SU-DHL-6 (cell line): ENCODE measurements at regions not wholly inside any gene's neighbourhood (a gene's known extent, or its start where the extent isn't known, plus 50 kb on each side); places are given as distances from the start of the nearest gene placed in this dataset.
"Not testable (repeated sequence)": the region's sequence is repeated elsewhere in the genome, so short reads cannot be mapped to it uniquely, and the experiment has no call there.

ENCODE experiments used
- H2AFZ ChIP-seq: fragments of 200-600 bp; sonication (generic); 2 replicates; pipeline ENCODE4 v1.6.1; 2014; ENCODE audit warnings: low read depth, mild to moderate bottlenecking, moderate library complexity, mixed read lengths, antibody characterized with exemption, low read length; ENCODE audit not compliant: severe bottlenecking
- H3F3A ChIP-seq: fragments of 200-600 bp; shearing (Covaris generic); 2 replicates; pipeline ENCODE4 v1.6.0; 2016; ENCODE audit warnings: antibody characterized with exemption, mild to moderate bottlenecking; ENCODE audit not compliant: insufficient read depth
- H3K27ac ChIP-seq: fragments of 200-600 bp; sonication (generic); 2 replicates; pipeline ENCODE4 v1.5.1; 2016; ENCODE audit warnings: low read depth, mild to moderate bottlenecking, low read length, moderate library complexity, mixed read lengths
- H3K27me3 ChIP-seq: fragments of 200-600 bp; sonication (generic), shearing (Covaris generic); 2 replicates; pipeline ENCODE4 v1.6.0; 2014; ENCODE audit warnings: mild to moderate bottlenecking, low read length
- H3K36me3 ChIP-seq: fragments of 200-600 bp; sonication (generic); 2 replicates; pipeline ENCODE4 v1.6.1; 2014; ENCODE audit warnings: mild to moderate bottlenecking, low read length, mixed read lengths
- H3K4me2 ChIP-seq: fragments of 300-600, 200-600 bp; shearing (Covaris generic), sonication (generic); 2 replicates; pipeline ENCODE4 v1.6.0; 2014; ENCODE audit warnings: low read length, low read depth, mild to moderate bottlenecking; ENCODE audit not compliant: poor library complexity, severe bottlenecking
- H3K4me3 ChIP-seq: fragments of 200-600 bp; sonication (generic); 2 replicates; pipeline ENCODE4 v1.5.1; 2014; ENCODE audit warnings: antibody characterized with exemption, low read length, mild to moderate bottlenecking, mixed read lengths; ENCODE audit not compliant: insufficient read depth, poor library complexity, severe bottlenecking
- H3K79me2 ChIP-seq: fragments of 200-600 bp; sonication (generic); 2 replicates; pipeline ENCODE4 v1.6.1; 2014; ENCODE audit warnings: mild to moderate bottlenecking, low read length, moderate library complexity; ENCODE audit not compliant: insufficient read depth
- H3K9ac ChIP-seq: fragments of 200-600 bp; sonication (generic); 2 replicates; pipeline ENCODE4 v1.7.0; 2014; ENCODE audit warnings: mild to moderate bottlenecking, low read length
- H3K9me2 ChIP-seq: fragments of 200-600 bp; sonication (generic); replicated peaks from 2 replicates; pipeline ENCODE4 v1.6.1; 2014; ENCODE audit warnings: low read length; ENCODE audit not compliant: insufficient read depth
- H3K9me3 ChIP-seq: fragments of 200-600 bp; sonication (generic); 2 replicates; pipeline ENCODE4 v1.6.1; 2014; ENCODE audit warnings: low read length, mixed read lengths; ENCODE audit not compliant: insufficient read depth
- H4K20me1 ChIP-seq: fragments of 200-600 bp; sonication (generic); 2 replicates; pipeline ENCODE4 v1.6.1; 2014; ENCODE audit warnings: low read depth, mild to moderate bottlenecking, antibody characterized with exemption, low read length, moderate library complexity, mixed read lengths
- EZH2phosphoT487 ChIP-seq: fragments of 200-600 bp; sonication (generic), shearing (Covaris generic); conservative IDR thresholded peaks from 2 replicates; pipeline ENCODE4 v1.6.1; 2018; ENCODE audit warnings: mild to moderate bottlenecking, antibody characterized with exemption, low read length, moderate library complexity, mixed read lengths
- TF ChIP-seq, protein P1 (sequence below): fragments of 200-600 bp; sonication (generic); IDR thresholded peaks from one replicate; pipeline ENCODE4 v1.5.1; 2017; ENCODE audit warnings: antibody characterized with exemption, mild to moderate bottlenecking, low read length, moderate library complexity; ENCODE audit not compliant: insufficient read depth, poor library complexity, severe bottlenecking

- Histone ChIP-seq H3K4me2 (no peak overlapping the region), H3K79me2 (no peaks in the 10 kb centered on the region), H3K9me3 (no peaks in the 10 kb centered on the region), H3K27me3 (no peaks in the 10 kb centered on the region), H4K20me1 (no peaks in the 10 kb centered on the region), H3K9me2 (no peaks in the 10 kb centered on the region), H2AFZ (no peak overlapping the region), H3K27ac (no peak overlapping the region), H3K36me3 (no peaks in the 10 kb centered on the region), H3F3A (no peaks in the 10 kb centered on the region), H3K4me3 (no peak overlapping the region), H3K9ac (no peak overlapping the region)
- TF ChIP-seq, protein P1, sequence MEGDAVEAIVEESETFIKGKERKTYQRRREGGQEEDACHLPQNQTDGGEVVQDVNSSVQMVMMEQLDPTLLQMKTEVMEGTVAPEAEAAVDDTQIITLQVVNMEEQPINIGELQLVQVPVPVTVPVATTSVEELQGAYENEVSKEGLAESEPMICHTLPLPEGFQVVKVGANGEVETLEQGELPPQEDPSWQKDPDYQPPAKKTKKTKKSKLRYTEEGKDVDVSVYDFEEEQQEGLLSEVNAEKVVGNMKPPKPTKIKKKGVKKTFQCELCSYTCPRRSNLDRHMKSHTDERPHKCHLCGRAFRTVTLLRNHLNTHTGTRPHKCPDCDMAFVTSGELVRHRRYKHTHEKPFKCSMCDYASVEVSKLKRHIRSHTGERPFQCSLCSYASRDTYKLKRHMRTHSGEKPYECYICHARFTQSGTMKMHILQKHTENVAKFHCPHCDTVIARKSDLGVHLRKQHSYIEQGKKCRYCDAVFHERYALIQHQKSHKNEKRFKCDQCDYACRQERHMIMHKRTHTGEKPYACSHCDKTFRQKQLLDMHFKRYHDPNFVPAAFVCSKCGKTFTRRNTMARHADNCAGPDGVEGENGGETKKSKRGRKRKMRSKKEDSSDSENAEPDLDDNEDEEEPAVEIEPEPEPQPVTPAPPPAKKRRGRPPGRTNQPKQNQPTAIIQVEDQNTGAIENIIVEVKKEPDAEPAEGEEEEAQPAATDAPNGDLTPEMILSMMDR: no peak
- no peak for TF ChIP-seq EZH2phosphoT487
Observed at GRCh38 chr6:133787122-133787521, 101.8 kb upstream of the TCF21 start.

DNA sequence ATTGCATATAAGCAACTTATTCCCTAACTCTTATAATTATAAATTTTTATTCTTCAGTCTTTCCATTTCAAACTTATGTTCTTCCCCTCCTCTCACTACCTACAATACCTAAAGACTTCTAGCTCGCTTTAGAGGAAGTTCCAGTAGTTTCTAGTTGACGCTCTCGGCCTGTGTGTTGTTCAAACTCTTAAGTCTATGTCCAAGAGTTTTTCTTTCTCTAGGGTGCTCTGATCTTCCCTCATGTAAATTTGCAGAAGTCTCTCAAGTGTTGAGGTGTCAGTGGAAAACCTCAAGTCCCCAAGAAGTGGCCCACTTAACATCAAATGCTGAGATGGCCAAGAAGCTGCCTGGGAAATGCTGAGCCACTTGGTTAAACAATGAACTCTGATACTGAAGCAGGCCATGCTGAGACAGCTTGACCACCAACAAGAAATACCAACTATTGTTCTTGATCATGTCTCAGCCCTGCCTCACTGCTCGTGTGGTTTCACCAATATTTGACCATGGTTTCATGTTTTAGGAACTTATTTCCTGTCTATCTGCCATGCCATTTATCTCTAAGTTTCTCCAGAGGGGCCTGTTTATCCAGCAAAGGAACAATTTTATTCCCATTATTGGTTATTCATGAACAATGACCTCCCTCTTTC is 100.9 kb upstream of the TCF21 start:
- TF ChIP-seq, protein P1: no peak
- no peak for TF ChIP-seq EZH2phosphoT487
- Histone ChIP-seq H3K36me3 (no peaks in the 10 kb centered on the region), H2AFZ (no peak overlapping the region), H3F3A (no peaks in the 10 kb centered on the region), H3K9me2 (no peaks in the 10 kb centered on the region), H3K9ac (no peak overlapping the region), H3K4me2 (no peak overlapping the region), H4K20me1 (no peaks in the 10 kb centered on the region), H3K27ac (no peak overlapping the region), H3K4me3 (no peak overlapping the region), H3K27me3 (no peaks in the 10 kb centered on the region), H3K79me2 (no peaks in the 10 kb centered on the region), H3K9me3 (no peaks in the 10 kb centered on the region)

DNA sequence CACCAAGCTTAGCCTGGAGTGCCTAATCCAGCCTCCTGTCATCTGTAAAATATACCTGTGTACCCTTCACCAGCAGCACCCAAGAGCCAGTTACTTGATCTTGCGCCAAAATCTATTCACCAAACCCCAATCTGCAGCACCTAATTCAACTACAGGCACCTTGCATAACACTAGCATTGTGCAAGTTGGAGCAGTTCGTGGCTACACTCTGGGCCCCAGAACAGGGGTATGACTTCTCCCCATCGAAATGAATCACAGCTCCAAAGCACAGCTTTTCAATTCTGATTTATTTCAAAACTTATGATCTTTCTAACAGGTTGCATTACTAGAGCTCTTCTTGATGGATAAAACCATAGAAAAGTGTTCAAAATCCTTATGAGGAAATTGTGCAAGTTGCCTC is 100.4 kb upstream of the TCF21 start:
- H3K36me3 ChIP-seq: no peaks in the 10 kb centered on the region
- no peaks in the 10 kb centered on the region for H3K79me2 ChIP-seq
- H2AFZ ChIP-seq: no peak overlapping the region
- no peaks in the 10 kb centered on the region for H3K9me2 ChIP-seq
- H3K27ac ChIP-seq: no peak overlapping the region
- no peaks in the 10 kb centered on the region for H3F3A ChIP-seq
- H3K9ac ChIP-seq: no peak overlapping the region
- no peaks in the 10 kb centered on the region for H3K27me3 ChIP-seq
- H3K9me3 ChIP-seq: no peaks in the 10 kb centered on the region
- H4K20me1 ChIP-seq: no peaks in the 10 kb centered on the region
- no peak overlapping the region for H3K4me3 ChIP-seq
- TF ChIP-seq EZH2phosphoT487: no peak
- TF ChIP-seq, protein P1: no peak
- H3K4me2 ChIP-seq: no peak overlapping the region

DNA sequence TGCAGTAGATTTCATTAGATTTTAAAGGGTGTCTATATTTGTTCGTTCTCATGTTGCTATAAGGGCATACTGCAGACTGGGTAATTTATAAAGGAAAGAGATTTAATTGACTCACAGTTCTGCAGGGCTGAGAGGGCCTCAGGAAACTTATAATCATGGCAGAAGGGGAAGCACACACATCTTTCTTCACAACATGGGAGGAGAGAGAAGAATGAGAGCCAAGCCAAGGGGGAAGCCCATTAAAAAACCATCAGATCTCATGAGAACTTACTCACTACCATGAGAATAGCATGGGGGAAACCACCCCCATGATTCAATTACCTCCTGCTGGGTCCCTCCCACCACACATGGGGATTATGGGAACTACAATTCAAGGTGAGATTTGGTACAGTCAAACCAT is 99.5 kb upstream of the TCF21 start:
- H3K36me3 ChIP-seq, H3K27me3 ChIP-seq, H3K9me3 ChIP-seq, H4K20me1 ChIP-seq, H2AFZ ChIP-seq, H3K4me3 ChIP-seq, H3F3A ChIP-seq, H3K27ac ChIP-seq, H3K9me2 ChIP-seq, H3K4me2 ChIP-seq, H3K9ac ChIP-seq, H3K79me2 ChIP-seq: not testable (repeated sequence)

DNA sequence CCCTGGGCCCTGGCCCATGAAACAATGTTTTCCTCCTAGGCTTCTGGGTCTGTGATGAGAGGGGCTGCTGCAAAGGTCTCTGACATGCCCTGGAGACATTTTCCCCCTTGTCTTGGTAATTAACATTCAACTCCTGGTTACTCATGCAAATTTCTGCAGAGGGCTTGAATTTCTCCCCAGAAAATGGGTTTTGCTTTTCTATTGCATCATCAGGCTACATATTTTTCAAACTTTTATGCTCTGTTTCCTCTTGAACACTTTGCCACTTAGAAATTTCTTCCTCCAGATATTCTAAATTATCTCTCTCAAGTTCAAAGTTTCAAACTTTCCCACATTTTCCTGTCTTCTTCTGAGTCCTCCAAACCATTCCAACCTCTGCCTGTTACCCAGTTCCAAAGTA is 98.2 kb upstream of the TCF21 start:
- H3K79me2 ChIP-seq, H4K20me1 ChIP-seq, H3K4me3 ChIP-seq, H3K4me2 ChIP-seq, H3F3A ChIP-seq, H3K27me3 ChIP-seq, H3K9ac ChIP-seq, H2AFZ ChIP-seq, H3K36me3 ChIP-seq, H3K27ac ChIP-seq, H3K9me2 ChIP-seq, H3K9me3 ChIP-seq: not testable (repeated sequence)

DNA sequence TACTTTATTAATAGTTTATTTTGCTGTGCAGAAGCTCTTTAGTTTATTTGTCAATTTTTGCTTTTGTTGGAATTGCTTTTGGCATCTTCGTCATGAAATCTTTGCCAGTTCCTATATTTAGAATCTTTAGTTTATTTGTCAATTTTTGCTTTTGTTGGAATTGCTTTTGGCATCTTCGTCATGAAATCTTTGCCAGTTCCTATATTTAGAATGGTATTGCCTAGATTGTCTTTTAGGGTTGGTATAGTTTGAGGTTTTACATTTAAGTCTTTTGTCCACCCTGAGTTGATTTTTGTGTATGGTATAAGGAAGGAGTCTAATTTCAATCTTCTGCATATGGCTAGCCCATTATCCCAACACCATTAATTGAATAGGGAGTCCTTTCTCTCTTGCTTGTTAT is 93.9 kb upstream of the TCF21 start:
- H3K4me3 ChIP-seq, H3K9ac ChIP-seq, H4K20me1 ChIP-seq, H3K9me2 ChIP-seq, H3F3A ChIP-seq, H3K36me3 ChIP-seq, H2AFZ ChIP-seq, H3K4me2 ChIP-seq, H3K27ac ChIP-seq, H3K9me3 ChIP-seq, H3K27me3 ChIP-seq, H3K79me2 ChIP-seq: not testable (repeated sequence)
